ENCODE measurements at regions not wholly inside any gene's neighbourhood (a gene's known extent, or its start where the extent isn't known, plus 50 kb on each side); places are given as distances from the start of the nearest gene placed in this dataset.

DNA sequence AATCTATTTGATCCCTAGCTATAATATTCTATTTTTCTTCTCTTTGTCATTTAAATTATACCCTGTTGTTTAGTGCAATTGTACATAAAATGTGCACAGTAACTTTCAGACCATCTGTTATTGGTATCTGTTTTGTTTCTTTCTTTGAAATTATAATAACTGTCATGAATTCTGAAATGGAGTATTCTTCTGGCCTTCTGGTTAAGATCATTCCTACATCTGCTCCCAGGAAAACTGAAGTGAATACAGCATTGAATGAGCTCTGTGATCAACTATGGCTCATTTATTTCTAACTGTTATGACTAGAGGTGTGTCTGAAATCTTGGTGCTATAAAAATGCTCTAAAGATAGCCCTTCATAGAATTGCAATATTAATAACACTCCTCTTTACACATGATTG lies 788.4 kb upstream of the TMEFF2 start:
- TF ChIP-seq, protein P1, sequence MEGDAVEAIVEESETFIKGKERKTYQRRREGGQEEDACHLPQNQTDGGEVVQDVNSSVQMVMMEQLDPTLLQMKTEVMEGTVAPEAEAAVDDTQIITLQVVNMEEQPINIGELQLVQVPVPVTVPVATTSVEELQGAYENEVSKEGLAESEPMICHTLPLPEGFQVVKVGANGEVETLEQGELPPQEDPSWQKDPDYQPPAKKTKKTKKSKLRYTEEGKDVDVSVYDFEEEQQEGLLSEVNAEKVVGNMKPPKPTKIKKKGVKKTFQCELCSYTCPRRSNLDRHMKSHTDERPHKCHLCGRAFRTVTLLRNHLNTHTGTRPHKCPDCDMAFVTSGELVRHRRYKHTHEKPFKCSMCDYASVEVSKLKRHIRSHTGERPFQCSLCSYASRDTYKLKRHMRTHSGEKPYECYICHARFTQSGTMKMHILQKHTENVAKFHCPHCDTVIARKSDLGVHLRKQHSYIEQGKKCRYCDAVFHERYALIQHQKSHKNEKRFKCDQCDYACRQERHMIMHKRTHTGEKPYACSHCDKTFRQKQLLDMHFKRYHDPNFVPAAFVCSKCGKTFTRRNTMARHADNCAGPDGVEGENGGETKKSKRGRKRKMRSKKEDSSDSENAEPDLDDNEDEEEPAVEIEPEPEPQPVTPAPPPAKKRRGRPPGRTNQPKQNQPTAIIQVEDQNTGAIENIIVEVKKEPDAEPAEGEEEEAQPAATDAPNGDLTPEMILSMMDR (conservative IDR thresholded peaks at IDR 0.05), result no peak
- TF ChIP-seq EZH2 (IDR thresholded peaks at IDR 0.05; ENCODE audit: low read depth), result no peak

Data from PC-9 (cell line).